A549 (cell line): ENCODE measurements at regions not wholly inside any gene's neighbourhood (a gene's known extent, or its start where the extent isn't known, plus 50 kb on each side); places are given as distances from the start of the nearest gene placed in this dataset.

Experiments used
- ATAC-seq, 2 experiments: fragments of 200-7000 bp in 1 of 2; fragments of >200 bp in 1 of 2; cut with Nextera tagmentation in 1 of 2; cut with Tn5 transposase in 1 of 2; 3 replicates each; pipeline versions ENCODE4 v1.8.0 to v1.9.1; 2018 to 2020; ENCODE audit warnings: mild to moderate bottlenecking in 1 of 2, moderate library complexity in 1 of 2
- CTCF ChIA-PET: fragments of 300-600 bp; sonication (Branson Sonifier 250); formaldehyde crosslinking; extraction: SDS; loops from one replicate; lab custom pipeline; 2021; ENCODE audit warnings: antibody characterized with exemption, inconsistent platforms; lab: Yijun Ruan, JAX
- POLR2A ChIA-PET: fragments of 350-600 bp; formaldehyde crosslinking; extraction: SDS; loops from one replicate; lab custom pipeline; 2021; ENCODE audit warnings: antibody characterized with exemption, inconsistent platforms; lab: Yijun Ruan, JAX
- DNase-seq, 2 experiments: peaks; one replicate each; pipeline versions ENCODE4 v3.0.0 to v3.0.0-alpha.2; 2011 to 2016; ENCODE audit warnings: low read depth in 1 of 2, low spot score in 1 of 2
- FAIRE-seq: peaks from 2 replicates; lab custom pipeline; 2011; peaks lifted over from hg19 to GRCh38; lab: Jason Lieb, UNC
- H3K27ac ChIP-seq, 2 experiments: fragments of >200 bp; sonication (Bioruptor Twin); formaldehyde crosslinking; 3 replicates each; pipeline ENCODE4 v1.5.1; 2016 to 2017
- H3K4me1 ChIP-seq: fragments of >200 bp; sonication (Bioruptor Twin); formaldehyde crosslinking; 3 replicates; pipeline ENCODE4 v1.6.1; 2016
- H3K4me2 ChIP-seq: fragments of >200 bp; sonication (Bioruptor Twin); formaldehyde crosslinking; 3 replicates; pipeline ENCODE4 v1.6.1; 2016
- H3K4me3 ChIP-seq: fragments of >200 bp; sonication (Bioruptor Twin); formaldehyde crosslinking; 3 replicates; pipeline ENCODE4 v1.5.1; 2016
- H3K9me3 ChIP-seq: fragments of >200 bp; sonication (Bioruptor Twin); formaldehyde crosslinking; 3 replicates; pipeline ENCODE4 v1.6.1; 2016
- CBX2 ChIP-seq: fragments of 200-600 bp; sonication (generic); IDR thresholded peaks from 2 replicates; pipeline ENCODE4 v1.6.1; 2016; ENCODE audit warnings: low read depth, mild to moderate bottlenecking, borderline replicate concordance
- CEBPB ChIP-seq, 2 experiments: fragments of >200 bp in 1 of 2; sonication (Bioruptor Twin) in 1 of 2; formaldehyde crosslinking in 1 of 2; IDR thresholded peaks; 2 replicates each; pipeline ENCODE4 v1.6.1; 2012 to 2016
- CHD4 ChIP-seq: fragments of 200-600 bp; sonication (generic); IDR thresholded peaks from 2 replicates; pipeline ENCODE4 v1.6.1; 2016; ENCODE audit warnings: antibody characterized with exemption, mild to moderate bottlenecking, borderline replicate concordance
- EP300 ChIP-seq, 2 experiments: fragments of >200 bp; sonication (Bioruptor Twin); formaldehyde crosslinking; IDR thresholded peaks; 2 replicates in 1 of 2; 3 replicates in 1 of 2; pipeline ENCODE4 v1.6.1; 2016 to 2017
- ESRRA ChIP-seq: fragments of 150-350 bp; IDR thresholded peaks from 2 replicates; pipeline ENCODE4 v1.6.1; 2014; ENCODE audit warnings: mild to moderate bottlenecking, low read length, borderline replicate concordance
- FOSB ChIP-seq: fragments of 250-450 bp; sonication (Bioruptor Pico); IDR thresholded peaks from 2 replicates; pipeline ENCODE4 v1.5.0; 2020; ENCODE audit warnings: mild to moderate bottlenecking, moderate library complexity
- FOSL2 ChIP-seq, 2 experiments: fragments of 450-650 bp in 1 of 2; fragments of >200 bp in 1 of 2; sonication (Bioruptor Twin) in 1 of 2; formaldehyde crosslinking; IDR thresholded peaks; 2 replicates each; pipeline versions ENCODE4 v1.5.0 to v1.6.1; 2016 to 2020; ENCODE audit warnings: mild to moderate bottlenecking in 1 of 2, moderate library complexity in 1 of 2
- FOXS1 ChIP-seq: fragments of 250-450 bp; sonication (Bioruptor Pico); IDR thresholded peaks from 2 replicates; pipeline ENCODE4 v1.5.0; 2020; ENCODE audit warnings: mild to moderate bottlenecking, moderate library complexity
- MAZ ChIP-seq: fragments of 150-350 bp; IDR thresholded peaks from 2 replicates; pipeline ENCODE4 v1.6.1; 2014; ENCODE audit warnings: antibody characterized with exemption, low read depth, low read length, borderline replicate concordance
- NFE2L2 ChIP-seq: fragments of 150-350 bp; conservative IDR thresholded peaks from 2 replicates; pipeline ENCODE4 v1.6.1; 2014; ENCODE audit warnings: low read length
- RAD21 ChIP-seq, 2 experiments: fragments of >200 bp in 1 of 2; sonication (Bioruptor Twin) in 1 of 2; formaldehyde crosslinking in 1 of 2; IDR thresholded peaks in 1 of 2; conservative IDR thresholded peaks in 1 of 2; 2 replicates in 1 of 2; 3 replicates in 1 of 2; pipeline ENCODE4 v1.6.1; 2012 to 2018; ENCODE audit warnings: inconsistent platforms in 1 of 2
- RARB ChIP-seq: fragments of 250-450 bp; sonication (Bioruptor Pico); IDR thresholded peaks from 2 replicates; pipeline ENCODE4 v1.8.0; 2021; ENCODE audit warnings: mild to moderate bottlenecking, moderate library complexity
- RFX5 ChIP-seq: fragments of 450-650 bp; IDR thresholded peaks from 2 replicates; pipeline ENCODE4 v1.7.1; 2014; ENCODE audit warnings: antibody characterized with exemption, mild to moderate bottlenecking, moderate library complexity
- RNF2 ChIP-seq: fragments of 200-600 bp; sonication (generic); IDR thresholded peaks from 2 replicates; pipeline ENCODE4 v1.6.1; 2016; ENCODE audit warnings: low read depth, mild to moderate bottlenecking, antibody characterized with exemption, moderate library complexity, borderline replicate concordance
- SMC3 ChIP-seq: fragments of >200 bp; sonication (Bioruptor Twin); formaldehyde crosslinking; IDR thresholded peaks from 3 replicates; pipeline ENCODE4 v1.6.1; 2018; ENCODE audit warnings: inconsistent platforms
- ZFP36 ChIP-seq: fragments of 450-650 bp; IDR thresholded peaks from 2 replicates; pipeline ENCODE4 v1.6.1; 2014; ENCODE audit warnings: borderline replicate concordance; ENCODE audit not compliant: partially characterized antibody
- ZSCAN20 ChIP-seq: fragments of 250-450 bp; sonication (Bioruptor Pico); IDR thresholded peaks from 2 replicates; pipeline ENCODE4 v1.8.0; 2022; ENCODE audit warnings: mild to moderate bottlenecking, moderate library complexity
- WGBS: methylation state at CpG from one replicate; pipeline ENCODE4 v1.1.6; 2017; ENCODE audit errors: missing lambda C conversion rate; 5-methylcytosine and 5-hydroxymethylcytosine counted together
- TF ChIP-seq, protein P1 (sequence below): IDR thresholded peaks from 2 replicates; pipeline ENCODE4 v1.6.1; 2012; ENCODE audit warnings: low read depth, borderline replicate concordance
- TF ChIP-seq, protein P2 (sequence below): fragments of >200 bp; sonication (Bioruptor Twin); formaldehyde crosslinking; IDR thresholded peaks from 3 replicates; pipeline ENCODE4 v1.6.1; 2016
- TF ChIP-seq, protein P3 (sequence below): fragments of 250-450 bp; sonication (Bioruptor Pico); IDR thresholded peaks from 2 replicates; pipeline ENCODE4 v1.5.0; 2021; ENCODE audit warnings: mild to moderate bottlenecking, moderate library complexity, borderline replicate concordance
- TF ChIP-seq, protein P4 (sequence below): fragments of >200 bp; sonication (Bioruptor Twin); formaldehyde crosslinking; IDR thresholded peaks from 3 replicates; pipeline ENCODE4 v1.5.1; 2016

DNA sequence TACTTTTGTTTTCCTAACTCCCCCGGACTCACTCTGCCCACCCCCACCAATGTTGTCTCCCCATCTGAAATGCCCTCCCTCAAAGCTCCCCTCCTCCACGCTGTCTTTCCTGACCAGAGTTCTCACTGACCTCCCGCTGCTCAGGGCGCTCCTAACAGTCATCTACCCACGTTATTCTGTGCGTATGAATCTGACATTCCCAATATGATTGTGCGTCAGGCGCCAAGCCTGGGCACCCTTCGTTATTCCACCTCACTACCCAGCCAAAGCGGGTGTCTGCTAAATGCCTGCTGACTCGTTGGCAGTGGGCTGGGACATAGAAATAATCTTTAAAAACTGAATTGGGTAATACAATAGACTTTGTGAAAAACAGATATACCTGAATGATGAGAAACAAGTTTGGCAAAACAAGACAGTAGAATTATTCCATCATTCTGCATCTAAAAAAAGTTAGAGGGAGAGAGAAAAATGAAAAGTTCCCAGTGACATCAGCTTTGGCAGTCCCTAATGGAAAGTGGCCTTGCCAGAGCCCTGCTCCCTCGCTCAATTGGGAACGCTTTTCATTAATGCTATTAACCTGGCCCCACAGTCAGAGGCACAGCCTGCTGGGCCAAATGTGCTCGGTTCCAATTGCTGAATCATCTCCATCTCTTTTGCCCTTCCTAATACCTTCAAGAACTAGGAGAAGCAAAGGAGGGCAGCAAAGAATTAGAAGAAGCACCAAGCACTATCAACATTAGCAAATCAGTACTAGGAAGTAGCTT lies 74.0 kb upstream of the PLXNC1 start:
- 0 out of 3 replicates have a peak, but pooled peaks cover 3% of the 10 kb centered on the region for H3K4me1 ChIP-seq
- H3K9me3 ChIP-seq: no peaks in the 10 kb centered on the region
- no peak for FAIRE-seq
- ChIA-PET CTCF (interaction anchor here (0.6 to 12.7 kb wide), 20 partner anchors 9 to 1066 kb away, joined by 3 to 103 read pairs (median 4); no protein-coding TSS in a partner anchor), POLR2A (interaction anchor here (0.6 kb wide), 2 partner anchors 157 to 289 kb away, joined by 5 to 11 read pairs; no protein-coding TSS in a partner anchor)
- TF ChIP-seq, protein P1, sequence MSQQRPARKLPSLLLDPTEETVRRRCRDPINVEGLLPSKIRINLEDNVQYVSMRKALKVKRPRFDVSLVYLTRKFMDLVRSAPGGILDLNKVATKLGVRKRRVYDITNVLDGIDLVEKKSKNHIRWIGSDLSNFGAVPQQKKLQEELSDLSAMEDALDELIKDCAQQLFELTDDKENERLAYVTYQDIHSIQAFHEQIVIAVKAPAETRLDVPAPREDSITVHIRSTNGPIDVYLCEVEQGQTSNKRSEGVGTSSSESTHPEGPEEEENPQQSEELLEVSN: no peak
- TF ChIP-seq, protein P2, sequence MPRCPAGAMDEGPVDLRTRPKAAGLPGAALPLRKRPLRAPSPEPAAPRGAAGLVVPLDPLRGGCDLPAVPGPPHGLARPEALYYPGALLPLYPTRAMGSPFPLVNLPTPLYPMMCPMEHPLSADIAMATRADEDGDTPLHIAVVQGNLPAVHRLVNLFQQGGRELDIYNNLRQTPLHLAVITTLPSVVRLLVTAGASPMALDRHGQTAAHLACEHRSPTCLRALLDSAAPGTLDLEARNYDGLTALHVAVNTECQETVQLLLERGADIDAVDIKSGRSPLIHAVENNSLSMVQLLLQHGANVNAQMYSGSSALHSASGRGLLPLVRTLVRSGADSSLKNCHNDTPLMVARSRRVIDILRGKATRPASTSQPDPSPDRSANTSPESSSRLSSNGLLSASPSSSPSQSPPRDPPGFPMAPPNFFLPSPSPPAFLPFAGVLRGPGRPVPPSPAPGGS: no peak
- TF ChIP-seq CBX2: no peak
- H3K4me3 ChIP-seq: no peak overlapping the region
- 77% methylated on average over 14 of the region's 14 CpGs for WGBS
- H3K27ac ChIP-seq: peak overlapping the region in 1 of 2 experiments; percentile 62; a peak in 3 of 6 replicates
- DNase-seq: no peak
- no peak overlapping the region for H3K4me2 ChIP-seq
- ATAC-seq: no peak

DNA sequence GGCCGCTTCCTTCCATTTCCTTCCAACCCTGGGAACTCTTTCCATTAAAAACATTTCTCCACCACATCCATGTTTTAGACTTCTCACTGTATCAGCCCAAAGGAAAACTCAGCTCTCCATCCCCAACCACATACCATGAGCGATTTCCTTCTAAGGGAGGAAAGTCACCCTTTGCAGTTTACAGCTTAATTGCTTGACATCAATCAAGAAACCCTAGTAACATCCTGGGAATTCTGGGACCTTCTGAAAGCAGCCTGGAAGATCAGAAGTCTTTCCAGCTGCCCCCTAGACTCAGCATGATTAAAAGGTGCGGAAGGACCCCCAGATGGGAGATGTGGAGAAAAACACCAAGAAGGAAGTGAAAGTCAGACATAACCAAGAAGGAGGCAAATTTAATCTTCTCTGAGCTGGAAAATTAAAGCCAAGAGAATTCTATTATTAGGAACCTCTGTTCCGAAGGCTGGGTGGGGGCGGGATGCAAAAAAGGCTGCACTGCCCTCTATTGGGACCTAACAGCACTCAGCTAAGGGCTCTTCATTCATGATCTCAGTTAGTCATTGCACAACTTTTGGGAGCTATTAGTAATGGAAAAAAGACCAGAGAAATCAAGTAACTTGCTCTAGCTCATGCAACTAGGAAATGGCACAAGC lies 73.3 kb upstream of the PLXNC1 start:
- CTCF ChIA-PET: interaction anchor here (0.6 to 12.7 kb wide), 24 partner anchors 10 to 1065 kb away, joined by 3 to 103 read pairs (median 4); no protein-coding TSS in a partner anchor
- Histone ChIP-seq H3K4me2 (peak overlapping the region; percentile 17; the same call in 1 of the 3 replicates), H3K9me3 (no peaks in the 10 kb centered on the region), H3K4me1 (0 out of 3 replicates have a peak, but pooled peaks cover 3% of the 10 kb centered on the region), H3K27ac (peak overlapping the region in 1 of 2 experiments; percentile 62; a peak in 3 of 6 replicates), H3K4me3 (no peak overlapping the region)
- TF ChIP-seq, protein P3, sequence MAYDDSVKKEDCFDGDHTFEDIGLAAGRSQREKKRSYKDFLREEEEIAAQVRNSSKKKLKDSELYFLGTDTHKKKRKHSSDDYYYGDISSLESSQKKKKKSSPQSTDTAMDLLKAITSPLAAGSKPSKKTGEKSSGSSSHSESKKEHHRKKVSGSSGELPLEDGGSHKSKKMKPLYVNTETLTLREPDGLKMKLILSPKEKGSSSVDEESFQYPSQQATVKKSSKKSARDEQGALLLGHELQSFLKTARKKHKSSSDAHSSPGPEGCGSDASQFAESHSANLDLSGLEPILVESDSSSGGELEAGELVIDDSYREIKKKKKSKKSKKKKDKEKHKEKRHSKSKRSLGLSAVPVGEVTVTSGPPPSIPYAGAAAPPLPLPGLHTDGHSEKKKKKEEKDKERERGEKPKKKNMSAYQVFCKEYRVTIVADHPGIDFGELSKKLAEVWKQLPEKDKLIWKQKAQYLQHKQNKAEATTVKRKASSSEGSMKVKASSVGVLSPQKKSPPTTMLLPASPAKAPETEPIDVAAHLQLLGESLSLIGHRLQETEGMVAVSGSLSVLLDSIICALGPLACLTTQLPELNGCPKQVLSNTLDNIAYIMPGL: no peak
- TF ChIP-seq ZSCAN20 (CRISPR knock-in tag) (no peak), RFX5 (no peak), RNF2 (no peak), ESRRA (no peak), CEBPB (IDR thresholded peaks at IDR 0.05) (peak; percentile 64 to 90; a peak in 3 of 4 replicates), FOXS1 (CRISPR knock-in tag) (no peak), FOSL2 (IDR thresholded peaks at IDR 0.05) (no peak), FOSL2 (CRISPR knock-in tag; IDR thresholded peaks at IDR 0.05) (no peak), EP300 (IDR thresholded peaks at IDR 0.05) (no peak), CHD4 (no peak), FOSB (CRISPR knock-in tag) (no peak), ZFP36 (no peak), RAD21 (conservative IDR thresholded peaks at IDR 0.05 in 1 of 2, IDR thresholded peaks at IDR 0.05 in 1 of 2) (peak; percentile 64 to 70), MAZ (no peak), RARB (CRISPR knock-in tag) (no peak), SMC3 (peak; percentile 49), NFE2L2 (no peak)
- TF ChIP-seq, protein P2: no peak
- TF ChIP-seq, protein P4, sequence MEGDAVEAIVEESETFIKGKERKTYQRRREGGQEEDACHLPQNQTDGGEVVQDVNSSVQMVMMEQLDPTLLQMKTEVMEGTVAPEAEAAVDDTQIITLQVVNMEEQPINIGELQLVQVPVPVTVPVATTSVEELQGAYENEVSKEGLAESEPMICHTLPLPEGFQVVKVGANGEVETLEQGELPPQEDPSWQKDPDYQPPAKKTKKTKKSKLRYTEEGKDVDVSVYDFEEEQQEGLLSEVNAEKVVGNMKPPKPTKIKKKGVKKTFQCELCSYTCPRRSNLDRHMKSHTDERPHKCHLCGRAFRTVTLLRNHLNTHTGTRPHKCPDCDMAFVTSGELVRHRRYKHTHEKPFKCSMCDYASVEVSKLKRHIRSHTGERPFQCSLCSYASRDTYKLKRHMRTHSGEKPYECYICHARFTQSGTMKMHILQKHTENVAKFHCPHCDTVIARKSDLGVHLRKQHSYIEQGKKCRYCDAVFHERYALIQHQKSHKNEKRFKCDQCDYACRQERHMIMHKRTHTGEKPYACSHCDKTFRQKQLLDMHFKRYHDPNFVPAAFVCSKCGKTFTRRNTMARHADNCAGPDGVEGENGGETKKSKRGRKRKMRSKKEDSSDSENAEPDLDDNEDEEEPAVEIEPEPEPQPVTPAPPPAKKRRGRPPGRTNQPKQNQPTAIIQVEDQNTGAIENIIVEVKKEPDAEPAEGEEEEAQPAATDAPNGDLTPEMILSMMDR: peak; percentile 51
- POLR2A ChIA-PET: interaction anchor here (0.6 kb wide), 2 partner anchors 158 to 289 kb away, joined by 5 to 11 read pairs; no protein-coding TSS in a partner anchor
- peak; percentile 64 to 66 for DNase-seq
- ATAC-seq: peak; percentile 82 to 92
- WGBS: 63% methylated on average over 5 of the region's 5 CpGs
- FAIRE-seq: no peak
